Amniotic stem cell (primary cell): ENCODE measurements at regions not wholly inside any gene's neighbourhood (a gene's known extent, or its start where the extent isn't known, plus 50 kb on each side); places are given as distances from the start of the nearest gene placed in this dataset.
"Not testable (repeated sequence)": the region's sequence is repeated elsewhere in the genome, so short reads cannot be mapped to it uniquely, and the experiment has no call there.

Source experiments
- DNase-seq: peaks from one replicate; lab custom pipeline; 2025; lab: John Stamatoyannopoulos, UW

DNA sequence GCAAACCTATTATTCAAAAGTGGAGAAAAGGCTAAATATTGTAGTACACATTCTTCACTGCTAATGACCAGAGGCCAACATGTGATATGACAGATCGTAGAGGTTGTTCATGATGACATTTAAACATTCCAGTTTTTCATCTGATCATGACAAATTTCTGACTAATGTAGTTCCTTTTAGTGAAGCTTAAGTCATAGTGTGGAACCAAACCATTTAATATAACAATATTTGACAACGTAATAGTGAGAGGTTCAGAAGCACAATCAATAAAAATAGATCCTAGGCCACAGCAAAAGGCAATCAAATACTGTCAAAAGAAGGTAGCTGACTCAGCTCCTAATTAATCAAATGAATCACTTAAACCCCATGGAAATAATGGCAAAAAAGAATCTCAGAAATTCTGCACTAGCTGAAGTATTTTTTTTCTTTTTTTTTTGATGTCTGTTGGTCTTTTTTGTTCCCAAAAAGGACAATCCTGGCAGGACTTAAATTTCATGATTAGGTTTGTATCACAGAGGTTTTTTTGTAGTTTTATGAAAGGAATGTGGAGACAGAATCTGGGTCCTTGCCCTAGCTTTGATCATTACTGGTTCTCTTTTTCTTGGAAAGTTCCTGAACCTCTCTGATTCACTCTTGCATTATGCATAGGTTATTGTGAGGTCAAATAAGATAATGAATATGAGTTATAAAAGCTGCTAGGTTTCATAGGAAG is 795.0 kb downstream of the DTWD2 start:
- DNase-seq: no peak

DNA sequence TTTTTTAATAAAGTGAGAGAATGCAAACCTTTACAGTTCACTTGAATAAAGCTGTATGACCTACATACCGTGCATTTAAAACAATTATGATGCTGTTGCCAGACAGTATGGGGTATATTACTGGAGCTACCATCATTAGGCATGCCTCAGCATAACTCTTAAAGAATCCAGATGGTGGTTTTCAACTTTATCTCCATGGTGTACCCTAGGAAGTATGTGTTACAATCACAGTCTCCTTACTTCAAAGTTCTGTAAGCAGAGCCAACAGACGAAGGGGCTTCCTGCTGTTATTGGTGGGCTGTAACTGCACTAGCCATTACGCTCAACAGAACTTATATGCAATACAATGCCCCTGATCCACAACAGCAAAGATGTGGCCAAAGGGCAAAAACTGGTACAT is 803.3 kb downstream of the DTWD2 start:
- DNase-seq: no peak

DNA sequence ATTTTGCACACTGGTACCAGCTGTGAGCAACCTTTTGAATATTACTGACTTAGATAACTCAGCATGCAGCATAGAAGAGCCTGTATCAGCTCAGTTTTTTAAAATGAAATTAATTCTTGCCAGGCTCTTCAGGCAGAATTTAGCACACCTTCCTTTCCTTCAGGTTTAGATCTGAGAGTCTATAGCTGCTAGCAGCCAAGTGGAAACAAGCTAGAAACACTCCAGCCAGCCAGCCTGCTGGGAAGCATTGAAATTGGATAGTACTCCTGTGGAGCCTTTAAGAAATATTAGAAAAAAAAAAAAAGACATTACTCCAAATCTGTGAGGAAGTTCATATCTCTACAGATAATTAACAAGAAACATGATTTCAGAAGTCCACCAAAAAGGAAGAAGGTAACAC is 812.2 kb downstream of the DTWD2 start:
- no peak for DNase-seq

DNA sequence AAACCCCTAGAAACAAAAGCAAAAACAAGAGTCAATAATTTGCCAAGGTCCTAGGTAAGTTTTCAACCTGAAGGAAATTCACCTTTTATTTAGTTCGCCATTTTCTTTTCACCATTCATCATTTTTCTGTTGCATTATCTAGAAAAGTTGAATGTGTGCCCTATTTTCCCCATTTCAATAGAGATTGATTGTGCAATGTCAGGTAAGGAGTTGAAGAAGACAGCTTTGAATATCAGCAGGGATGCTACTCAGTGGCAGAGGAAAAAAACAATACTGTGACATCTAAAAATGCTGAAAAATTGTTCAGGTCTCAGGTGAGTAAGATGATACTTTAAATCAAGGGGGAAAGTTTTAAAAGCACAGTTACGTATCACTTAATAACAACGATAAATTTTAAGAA is 813.7 kb downstream of the DTWD2 start:
- DNase-seq: no peak

DNA sequence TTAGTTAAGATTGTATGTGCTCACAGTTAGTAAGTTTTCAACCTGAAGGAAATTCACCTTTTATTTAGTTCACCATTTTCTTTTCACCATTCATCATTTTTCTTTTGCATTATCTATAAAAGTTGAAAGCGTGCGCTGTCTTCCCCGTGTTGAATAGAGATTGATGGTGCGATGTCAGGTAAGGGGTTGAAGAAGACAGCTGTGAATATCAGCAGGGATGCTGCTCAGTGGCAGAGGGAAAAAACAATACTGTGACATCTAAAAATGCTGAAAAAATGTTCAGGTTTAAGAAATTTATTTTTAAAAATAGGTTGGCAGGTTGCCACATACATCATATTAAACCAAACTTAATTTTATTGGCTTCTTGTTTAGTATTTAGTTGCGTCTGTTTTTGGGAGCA is 815.0 kb downstream of the DTWD2 start:
- DNase-seq: no peak

DNA sequence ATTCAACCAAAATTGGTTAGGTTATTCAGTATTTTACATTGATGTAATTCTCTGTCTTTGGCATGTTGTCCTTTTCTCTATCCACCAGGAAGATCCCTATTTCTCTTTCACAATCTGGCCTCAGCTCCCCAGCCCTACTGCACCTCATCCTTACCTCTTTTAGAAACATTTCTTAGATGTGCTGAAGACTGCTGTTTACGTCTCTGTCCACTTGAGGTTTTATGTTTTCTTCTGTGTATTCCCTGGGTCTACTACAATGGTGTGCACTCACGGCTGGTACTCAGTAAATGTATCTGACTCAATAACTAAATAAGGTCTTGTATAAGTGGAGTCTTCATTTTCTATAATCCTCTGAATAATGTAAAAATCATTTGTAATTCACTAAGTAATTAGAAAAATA is 822.7 kb downstream of the DTWD2 start:
- no peak for DNase-seq

DNA sequence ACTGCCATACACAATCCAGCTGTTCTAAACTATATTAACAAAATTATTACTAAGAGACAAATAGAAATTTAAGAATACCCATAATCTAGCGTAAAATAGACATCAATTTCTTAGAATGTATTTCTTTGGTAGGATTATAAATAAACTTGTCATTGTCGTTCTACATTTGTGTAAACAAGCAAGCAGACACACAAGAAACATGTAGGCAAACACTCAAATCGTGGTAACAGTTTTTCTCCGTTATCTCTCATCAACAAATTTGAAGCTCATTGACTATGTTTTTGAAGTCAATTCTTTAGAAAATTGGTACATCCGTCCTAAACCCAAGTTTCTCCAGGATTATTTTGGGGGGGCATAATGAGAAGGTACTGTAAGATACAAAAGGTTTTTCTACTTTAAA is 832.2 kb downstream of the DTWD2 start:
- no peak for DNase-seq

DNA sequence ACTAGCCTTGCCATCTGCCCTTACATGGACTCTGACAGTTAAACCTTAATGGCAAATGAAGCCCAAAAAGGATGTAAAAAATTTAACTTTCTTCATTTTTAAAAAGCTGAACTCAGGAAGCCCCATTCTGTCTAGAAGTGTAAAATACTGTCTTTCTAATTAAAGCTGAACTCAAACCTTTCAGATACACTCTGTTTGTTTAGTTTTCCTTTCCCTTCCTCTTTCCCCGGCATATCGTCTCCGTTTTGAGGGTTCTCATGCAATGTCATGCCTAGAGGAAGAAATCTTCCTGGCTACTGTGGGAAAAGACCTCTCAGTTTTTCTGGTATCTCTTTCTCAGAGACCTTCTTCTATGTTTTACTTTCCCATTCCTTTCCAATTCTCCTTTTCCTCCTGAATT is 841.5 kb downstream of the DTWD2 start:
- no peak for DNase-seq

DNA sequence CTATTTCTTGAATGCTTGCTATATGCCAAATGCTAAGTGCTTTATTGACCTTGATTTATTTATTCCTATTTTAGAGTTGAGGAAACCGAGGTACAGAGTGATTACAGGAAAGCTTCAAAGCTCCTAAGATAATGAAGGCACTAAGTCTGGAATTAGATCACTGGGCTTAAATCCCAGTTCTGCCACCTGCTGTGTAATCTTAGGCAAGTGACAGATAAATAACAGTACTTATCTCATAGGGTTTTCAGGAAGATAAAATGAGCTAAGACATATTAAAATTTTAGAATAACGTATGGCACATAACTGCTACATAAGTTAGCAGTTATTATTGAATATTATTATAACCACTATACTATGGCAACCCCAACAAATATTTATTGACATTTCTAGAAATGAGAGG is 843.8 kb downstream of the DTWD2 start:
- DNase-seq: no peak

DNA sequence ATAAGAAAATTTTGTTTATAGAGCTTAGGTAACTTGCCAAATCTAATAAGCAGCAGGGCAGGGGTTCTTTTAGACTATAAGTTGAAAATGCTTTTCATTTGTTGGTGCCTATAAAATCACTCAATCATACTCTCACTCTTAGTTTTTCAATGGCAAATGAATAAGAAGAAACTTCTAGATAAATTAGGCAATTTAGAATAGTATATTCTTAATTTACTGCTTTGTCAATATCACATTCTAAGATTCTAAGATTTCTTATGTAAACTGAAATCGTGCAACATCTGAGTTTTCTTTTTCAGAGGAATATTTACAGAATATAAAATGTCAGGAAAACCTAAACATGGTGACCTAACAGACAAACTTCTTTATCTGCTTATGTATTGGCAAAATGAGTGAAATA is 849.0 kb downstream of the DTWD2 start:
- no peak for DNase-seq

DNA sequence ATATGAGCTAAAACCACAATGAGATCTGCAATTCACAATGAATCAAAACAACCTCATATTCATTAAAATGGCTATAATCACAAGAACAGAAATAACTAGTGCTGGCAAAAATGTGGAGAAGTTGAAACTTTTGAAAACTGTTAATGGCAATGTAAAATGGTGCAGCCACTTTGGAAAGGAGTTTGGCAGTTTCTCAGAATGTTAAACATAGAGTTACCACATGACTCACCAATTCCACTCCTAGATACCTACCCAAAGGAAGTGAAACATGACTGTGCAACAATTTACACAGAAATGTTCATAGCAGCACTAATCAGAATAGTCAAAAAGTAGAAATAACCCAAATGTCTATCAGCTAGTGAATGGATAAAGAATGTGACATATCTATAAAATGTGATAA is 862.2 kb downstream of the DTWD2 start:
- no peak for DNase-seq

DNA sequence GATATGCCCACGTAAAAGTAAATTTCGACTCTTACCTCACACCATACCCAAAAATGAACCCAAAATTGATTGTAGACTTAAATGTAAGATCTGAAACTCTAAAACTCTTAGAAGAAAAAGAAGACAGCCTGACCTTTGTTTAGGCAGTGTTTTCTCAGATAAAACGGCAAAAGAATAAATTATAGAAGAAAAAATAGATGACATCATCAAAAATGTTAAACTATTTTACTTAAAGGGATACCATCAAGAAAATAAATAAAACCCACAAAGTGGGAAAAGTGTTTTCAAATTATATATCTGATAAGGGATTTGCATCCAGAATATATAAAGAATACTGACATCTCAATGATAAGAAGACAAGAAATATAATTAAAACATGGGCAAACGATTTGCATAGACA is 862.7 kb downstream of the DTWD2 start:
- no peak for DNase-seq

DNA sequence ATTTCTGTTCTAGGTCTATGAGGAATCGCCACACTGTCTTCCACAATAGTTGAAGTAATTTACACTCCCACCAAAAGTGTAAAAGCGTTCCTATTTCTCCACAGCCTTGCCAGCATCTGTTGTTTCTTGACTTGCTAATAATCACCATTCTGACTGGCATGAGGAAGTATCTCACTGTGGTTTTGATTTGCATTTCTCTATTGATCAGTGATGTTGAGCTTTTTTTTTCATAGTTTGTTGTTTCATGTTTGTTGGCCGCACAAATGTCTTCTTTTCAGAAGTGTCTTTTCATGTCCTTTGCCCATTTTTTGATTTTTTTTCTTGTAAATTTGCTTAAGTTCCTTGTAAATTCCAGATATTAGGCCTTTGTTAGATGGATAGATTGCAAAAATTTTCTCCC is 867.1 kb downstream of the DTWD2 start:
- DNase-seq: no peak

DNA sequence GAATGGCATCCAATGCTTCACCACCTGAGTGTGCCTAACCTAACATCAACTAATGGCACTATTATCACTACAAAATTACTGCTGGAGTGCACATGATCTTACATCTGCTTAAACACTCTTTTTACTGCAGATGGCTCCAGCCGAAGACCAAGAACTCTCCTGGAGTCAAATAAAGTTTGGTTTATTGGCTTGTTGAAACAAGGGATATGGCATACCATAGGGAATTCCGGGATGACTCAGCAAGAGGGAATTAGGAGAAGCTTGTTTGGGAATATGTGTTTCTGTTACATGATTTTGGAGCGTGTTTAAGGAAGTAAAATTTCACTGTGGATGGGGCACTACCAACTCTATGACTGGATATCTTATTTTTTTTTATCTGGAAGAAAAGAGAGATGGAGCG is 872.6 kb downstream of the DTWD2 start:
- no peak for DNase-seq

DNA sequence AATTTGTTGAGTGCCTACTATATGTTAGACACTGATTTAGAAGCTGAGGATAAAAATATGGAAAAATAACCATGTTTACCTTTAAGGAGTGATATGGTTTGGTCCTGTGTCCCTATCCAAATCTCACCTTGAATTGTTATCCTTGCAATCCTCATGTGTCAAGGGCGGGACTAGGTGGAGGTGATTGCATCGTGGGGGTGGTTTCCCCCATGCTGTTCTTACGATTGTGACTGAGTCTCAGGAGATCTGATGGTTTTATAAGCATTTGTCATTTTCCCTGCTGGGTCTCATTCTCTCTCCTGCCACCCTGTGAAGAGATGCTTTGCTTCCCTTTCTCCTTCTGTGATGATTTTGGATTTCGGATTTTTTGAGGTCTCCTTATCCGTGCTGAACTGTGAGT is 876.4 kb downstream of the DTWD2 start:
- DNase-seq: no peak

DNA sequence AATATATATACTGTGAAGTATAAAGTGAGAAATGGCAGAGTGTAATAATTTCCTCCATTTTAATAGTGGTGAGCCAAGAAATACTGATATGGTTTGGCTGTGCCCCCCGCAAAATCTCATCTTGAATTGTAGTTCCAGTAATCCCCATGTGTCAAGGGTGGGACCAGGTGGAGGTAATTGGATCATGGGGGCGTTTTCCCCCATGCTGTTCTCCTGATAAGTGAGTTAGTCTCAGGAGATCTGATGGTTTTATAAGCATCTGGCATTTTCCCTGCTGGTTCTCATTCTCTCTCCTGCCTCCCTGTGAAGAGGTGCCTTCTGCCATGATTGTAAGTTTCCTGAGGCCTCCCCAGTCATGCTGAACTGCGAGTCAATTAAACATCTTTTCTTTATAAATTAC is 881.1 kb downstream of the DTWD2 start:
- not testable (repeated sequence) for DNase-seq

DNA sequence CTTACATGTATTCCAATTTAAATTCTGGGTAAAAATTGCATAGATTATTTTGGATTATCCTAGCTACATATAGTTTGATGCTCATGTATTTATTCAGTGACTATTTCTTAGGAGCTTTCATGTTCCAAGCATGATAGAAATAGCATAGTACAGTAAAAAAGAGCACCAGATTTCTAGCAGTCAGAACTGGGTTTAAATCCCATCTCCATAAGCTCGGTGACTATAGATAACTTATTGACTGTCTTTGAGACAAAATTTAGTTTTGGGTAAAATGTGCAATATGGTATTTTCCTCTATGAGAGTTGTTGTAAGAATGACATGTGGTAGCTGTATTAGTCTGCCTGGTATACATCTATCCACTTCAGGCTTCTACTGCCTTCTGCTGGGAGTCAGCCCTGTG is 889.6 kb downstream of the DTWD2 start:
- DNase-seq: no peak

DNA sequence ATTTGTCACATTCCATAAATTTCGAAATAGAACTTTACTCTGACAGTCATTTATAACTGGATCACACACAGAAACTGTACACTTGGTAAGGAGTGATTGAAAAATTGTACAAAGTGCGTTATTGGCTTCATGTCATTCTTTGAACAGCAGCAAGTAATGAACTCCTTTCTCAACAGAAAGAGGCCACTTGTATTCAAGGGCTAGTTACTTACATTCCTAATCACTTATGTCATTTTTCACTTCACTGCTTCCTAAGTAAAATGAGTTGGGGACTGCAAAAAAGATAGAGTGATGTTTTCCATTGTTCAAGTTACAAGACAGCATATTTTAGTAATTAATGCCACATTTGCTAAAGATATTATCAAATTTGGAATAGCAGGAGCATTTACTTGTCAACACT is 893.2 kb downstream of the DTWD2 start:
- DNase-seq: no peak

DNA sequence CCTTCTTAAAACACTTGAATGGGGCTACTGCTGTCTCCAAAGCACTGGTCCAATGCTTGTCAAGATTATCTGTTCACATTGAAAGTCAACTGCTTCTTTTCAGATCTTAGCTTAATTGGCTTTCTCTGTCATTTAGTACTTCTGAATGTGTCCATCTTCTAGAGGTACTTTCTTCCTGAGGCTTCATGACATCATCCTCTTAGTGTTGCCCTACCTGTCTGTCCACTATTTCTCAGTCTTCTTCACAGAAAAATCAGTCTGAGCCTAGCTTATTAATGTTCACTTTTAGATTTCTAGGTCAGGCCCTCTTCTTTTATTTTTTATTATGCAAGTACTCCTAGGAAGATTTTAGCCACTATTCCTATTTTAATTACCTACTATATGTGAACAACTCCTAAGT is 899.9 kb downstream of the DTWD2 start:
- DNase-seq: no peak

DNA sequence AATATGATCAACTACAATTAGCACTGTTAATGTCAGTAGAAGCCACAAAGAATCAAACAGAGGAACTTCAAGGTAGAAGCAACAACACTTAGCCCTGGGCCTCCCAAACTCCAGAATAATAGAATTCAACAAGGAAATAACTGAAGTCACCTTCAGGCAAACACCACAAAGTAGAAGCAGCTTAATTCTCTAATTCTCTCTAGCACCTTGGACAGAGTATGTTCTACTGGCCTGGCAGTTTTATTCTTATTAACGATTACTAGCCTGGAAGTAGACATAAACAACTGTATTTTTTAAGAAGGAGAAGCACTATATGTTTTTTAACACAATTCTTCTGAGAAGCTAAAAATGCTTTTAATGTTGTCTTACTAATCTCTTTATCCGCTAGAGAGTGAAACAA is 911.9 kb downstream of the DTWD2 start:
- DNase-seq: no peak

DNA sequence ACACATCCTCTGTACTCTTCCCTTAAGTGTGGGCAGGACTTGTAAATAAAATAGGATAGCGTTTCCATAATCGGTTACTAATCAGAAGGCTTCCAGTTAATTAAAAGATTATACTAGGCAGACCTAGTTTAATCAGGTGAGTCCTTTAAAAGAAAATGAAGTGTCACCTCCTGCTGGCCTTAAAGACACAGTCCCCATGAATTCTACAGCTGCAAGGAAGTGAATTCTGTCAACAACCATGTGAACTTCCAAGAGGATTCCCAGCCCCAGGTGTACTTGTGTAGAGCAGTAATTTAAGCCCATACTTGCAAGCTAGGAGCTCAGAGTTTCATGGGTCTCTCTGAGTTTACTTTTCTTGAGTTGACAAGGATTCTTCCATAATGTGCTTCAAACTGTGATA is 918.3 kb downstream of the DTWD2 start:
- DNase-seq: no peak

DNA sequence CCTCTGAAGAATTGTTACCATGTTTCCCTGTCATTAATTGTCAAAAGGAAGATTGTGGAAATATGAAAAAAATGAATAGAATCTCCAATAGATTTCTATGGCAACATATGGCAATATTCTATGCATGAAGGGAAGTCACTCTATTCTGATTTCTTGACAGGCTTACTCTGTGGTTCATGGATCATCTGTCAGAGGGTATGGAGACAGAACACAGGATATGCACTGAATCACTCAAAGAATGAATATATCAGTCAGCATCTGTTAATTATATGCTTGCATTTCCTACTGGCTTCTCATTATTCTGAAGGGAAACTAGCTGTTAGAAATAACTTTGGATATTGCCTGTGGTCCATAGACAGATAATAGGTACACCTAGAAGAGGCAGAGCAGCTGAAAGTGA is 918.9 kb downstream of the DTWD2 start:
- no peak for DNase-seq

DNA sequence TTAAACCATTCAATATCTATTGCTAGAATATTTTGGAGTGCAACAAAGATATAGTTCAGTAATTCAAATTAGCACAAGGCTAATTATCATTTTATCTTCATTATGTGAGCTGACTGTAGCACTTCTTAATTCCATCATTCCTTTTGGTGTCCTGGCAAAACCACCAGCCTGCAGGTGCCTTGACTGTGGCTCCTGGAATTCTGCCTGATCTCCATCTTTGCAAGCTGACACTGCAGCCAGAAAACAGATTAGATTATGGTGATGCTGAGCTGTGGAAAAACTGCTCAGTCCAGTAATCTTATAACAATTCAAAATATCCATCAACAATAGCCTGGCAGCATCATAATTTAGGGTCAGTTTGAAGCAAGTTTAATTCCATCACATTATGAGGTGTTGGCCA is 919.5 kb downstream of the DTWD2 start:
- DNase-seq: no peak

DNA sequence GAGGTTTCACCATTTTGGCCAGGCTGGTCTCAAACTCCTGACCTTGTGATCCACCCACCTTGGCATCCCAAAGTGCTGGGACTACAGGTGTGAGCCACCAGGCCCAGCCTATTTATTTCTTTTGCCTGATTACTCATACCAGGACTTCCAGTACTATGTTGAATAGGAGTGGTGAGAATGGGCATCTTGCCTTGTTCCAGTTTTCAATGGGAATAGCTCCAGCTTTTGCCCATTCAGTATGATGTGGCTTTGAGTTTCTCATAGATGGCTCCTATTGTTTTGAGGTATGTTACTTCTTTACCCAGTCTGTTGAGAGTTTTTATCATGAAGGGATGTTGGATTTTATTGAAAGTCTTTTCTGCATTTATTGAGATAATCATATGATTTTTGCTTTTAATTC is 924.5 kb downstream of the DTWD2 start:
- DNase-seq: not testable (repeated sequence)

DNA sequence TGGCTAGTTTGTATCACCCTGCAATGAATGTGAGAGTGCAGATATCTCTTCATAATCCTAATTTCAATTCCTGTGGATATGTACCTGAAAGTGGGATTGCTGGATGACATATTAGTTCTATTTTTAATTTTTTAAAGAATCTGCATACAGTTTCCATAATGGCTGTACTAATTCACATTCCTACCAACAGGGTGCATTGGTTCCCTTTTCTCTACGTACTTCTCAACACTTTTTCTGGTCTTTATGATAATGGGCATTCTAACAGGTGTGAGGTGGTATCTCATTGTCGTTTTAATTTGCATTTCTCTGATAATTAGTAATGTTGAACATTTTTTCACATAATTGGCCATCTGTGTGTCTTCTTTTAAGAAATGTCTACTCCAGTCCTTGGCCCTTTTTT is 927.5 kb downstream of the DTWD2 start:
- DNase-seq: no peak
